Activated gamma-delta T cell treated with Interleukin-2 at 50 U/mL for 16 hours (primary cell): ENCODE measurements at regions not wholly inside any gene's neighbourhood (a gene's known extent, or its start where the extent isn't known, plus 50 kb on each side); places are given as distances from the start of the nearest gene placed in this dataset.
"Not testable (repeated sequence)": the region's sequence is repeated elsewhere in the genome, so short reads cannot be mapped to it uniquely, and the experiment has no call there.

Experiments
- DNase-seq: peaks from one replicate; pipeline ENCODE4 v3.0.0-alpha.2; 2020

DNA sequence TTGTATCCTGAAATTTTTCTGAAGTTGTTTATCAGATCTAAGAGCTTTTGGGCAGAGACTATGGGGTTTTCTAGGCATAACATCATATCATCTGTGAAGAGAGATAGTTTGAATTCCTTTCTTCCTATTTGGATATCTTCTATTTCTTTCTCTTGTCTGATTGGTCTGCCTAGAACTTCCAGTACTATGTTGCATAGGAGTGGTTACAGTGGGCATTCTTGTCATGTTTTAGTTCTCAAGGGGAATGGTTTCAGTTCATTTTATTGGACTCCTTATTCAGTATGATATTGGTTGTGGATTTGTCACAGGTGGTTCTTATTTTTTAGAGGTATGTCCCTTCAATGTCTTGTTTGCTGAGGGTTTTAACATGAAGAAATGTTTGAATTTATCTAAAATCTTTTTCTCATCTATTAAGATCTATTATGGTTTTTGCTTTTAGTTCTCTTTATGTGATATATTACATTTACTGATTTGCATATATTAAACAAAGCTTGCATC, 286.6 kb upstream of the C1QTNF3 start:
- not testable (repeated sequence) for DNase-seq

DNA sequence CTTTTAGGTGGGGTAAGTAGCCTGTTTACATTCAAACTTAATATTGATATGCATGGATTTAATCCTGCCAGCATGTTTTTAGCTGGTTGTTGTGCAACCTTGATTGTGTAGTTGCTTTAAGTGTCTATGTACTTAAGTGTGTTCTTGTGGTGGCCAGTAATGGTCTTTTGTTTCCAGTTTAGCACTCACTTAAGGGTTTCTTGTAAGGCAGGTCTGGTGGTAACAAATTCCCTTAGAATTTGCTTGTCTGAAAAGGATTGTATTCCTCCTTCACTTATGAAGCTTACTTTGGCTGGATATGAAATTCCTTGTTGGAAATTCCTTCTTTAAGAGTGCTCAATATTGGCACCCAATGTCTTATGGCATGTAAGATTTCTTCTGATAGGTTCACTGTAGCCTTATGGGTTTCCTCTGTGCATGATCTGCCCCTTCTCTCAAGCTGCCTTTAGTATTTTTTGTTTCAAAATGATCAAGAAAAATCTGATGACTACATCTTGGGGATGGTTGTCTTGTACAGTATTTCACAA, 289.0 kb upstream of the C1QTNF3 start:
- DNase-seq: not testable (repeated sequence)

DNA sequence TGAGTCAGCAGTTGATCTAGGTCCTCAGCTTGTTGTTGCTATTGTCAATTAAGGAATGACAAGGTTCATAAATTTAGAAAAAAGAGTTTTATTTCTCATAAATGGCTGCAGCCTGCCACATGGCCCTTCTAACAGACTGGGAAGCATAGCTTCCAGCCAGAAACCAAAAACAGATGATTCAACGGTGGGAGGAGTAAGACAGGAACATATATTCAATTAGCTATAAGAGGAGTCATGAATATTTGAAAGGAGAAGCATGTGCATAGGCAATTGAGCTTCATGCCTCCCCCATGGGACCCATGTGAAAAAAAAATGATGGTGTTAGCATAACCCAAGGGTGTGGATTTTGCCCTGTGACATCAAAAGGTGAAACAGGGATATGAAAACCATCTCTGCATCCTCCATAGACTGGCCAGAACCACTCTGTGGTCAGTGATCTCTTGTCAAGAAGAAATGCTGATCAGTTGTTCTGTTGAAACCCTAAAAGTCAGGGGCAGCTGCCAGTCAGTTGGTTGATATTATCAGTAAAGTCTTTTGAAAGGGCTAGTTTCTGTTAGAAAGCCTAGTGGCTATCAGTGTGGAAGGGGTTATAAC, 296.5 kb upstream of the C1QTNF3 start:
- not testable (repeated sequence) for DNase-seq

DNA sequence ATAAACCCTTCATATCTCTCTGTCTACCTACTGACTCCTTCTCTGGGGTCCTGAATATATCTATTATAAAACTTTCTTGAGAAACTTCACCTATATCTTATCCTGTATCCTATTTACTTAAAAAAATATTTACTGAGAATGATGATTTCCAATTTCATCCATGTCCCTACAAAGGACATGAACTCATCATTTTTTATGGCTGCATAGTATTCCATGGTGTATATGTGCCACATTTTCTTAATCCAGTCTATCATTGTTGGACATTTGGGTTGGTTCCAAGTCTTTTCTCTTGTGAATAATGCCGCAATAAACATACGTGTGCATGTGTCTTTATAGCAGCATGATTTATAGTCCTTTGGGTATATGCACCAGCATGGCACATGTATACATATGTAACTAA, 301.7 kb upstream of the RAI14 start:
- not testable (repeated sequence) for DNase-seq

DNA sequence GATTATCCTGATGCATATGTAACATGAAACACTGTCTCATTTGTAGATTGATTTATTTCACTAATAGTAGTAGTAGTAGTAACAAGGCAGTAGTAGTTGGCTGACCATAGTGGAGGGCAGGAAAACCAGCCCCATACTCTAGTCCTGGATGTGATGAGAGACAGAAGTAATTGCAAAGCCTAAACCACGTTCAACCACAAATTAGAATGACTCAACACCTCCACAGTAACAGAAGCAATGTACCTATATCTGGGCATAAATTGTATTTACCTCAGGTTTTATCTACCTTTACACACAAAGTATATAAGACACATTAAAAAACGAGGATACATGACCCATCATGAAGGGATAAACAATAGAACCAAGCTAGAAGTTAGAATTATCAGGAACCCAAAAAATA, 284.7 kb upstream of the RAI14 start:
- DNase-seq: not testable (repeated sequence)

DNA sequence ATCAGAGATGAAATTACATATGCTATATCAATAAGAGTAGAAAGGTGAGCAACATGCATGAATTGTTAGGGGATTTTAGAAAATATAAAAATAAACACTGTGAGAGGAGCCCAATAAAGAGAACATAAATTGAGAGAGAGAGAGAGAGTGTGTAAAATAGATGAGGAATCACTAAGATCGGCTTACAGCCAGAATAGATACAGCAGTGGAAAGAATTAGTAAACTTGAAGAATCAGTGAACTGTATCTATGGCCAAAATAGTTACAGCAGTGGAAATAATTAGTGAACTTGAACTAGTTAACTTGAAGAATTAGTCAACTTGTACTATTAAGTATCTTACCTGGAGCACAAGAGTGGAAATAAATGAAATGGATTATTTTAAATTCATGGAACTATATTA, 284.3 kb upstream of the RAI14 start:
- not testable (repeated sequence) for DNase-seq

DNA sequence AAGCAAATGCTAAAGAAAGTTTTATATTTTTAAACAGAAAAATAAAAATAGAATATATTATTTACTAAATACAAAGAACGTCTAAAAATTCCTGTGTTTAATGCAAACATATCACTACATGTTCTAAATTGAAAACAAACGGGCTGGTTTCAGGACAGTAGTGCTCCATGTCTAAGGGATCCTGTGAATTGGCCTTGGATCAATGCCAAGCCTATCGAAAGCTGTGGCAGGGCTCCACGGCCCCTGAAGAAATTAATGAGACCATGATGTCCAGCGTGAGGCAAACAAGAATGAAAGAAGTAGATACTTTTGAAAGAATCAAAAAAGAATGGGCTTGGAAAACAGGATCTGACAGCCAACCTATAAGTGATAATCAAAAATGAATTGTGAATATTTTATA, 283.4 kb upstream of the RAI14 start:
- DNase-seq: not testable (repeated sequence)

DNA sequence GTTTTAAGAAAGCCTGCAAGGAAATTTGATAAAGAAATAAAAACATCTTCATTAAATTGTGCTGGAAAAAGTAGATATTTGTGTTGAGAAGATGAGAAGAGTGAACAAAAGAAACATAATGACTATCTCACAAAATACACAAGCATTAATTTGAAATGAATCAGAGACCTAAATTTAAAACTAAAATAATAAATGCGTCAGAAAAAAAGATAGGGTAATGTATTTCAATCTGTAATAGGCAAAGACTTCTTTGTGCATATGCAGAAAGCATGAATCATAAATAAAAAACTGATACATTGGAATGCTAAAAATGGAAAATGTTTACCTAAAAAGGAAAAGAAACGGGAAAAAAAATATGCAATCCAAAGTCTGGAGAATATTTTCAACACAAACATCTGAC, 278.5 kb upstream of the RAI14 start:
- DNase-seq: not testable (repeated sequence)

DNA sequence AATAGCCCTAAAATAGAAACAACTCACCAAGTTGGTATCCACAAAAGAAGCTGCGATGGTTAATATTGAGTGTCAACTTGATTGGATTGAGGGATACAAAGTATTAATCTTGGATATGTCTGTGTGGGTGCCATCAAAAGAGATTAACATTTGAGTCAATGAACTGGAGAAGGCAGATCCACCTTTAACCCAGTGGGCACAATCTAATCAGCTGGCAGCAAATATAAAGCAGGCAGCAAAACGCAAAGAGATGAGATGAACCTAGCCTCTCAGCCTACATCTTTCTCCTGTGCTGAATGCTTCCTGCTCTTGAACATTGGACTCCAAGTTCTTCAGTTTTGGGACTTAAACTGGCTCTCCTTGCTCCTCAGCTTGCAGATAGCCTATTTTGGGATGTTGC, 277.6 kb upstream of the RAI14 start:
- DNase-seq: not testable (repeated sequence)

DNA sequence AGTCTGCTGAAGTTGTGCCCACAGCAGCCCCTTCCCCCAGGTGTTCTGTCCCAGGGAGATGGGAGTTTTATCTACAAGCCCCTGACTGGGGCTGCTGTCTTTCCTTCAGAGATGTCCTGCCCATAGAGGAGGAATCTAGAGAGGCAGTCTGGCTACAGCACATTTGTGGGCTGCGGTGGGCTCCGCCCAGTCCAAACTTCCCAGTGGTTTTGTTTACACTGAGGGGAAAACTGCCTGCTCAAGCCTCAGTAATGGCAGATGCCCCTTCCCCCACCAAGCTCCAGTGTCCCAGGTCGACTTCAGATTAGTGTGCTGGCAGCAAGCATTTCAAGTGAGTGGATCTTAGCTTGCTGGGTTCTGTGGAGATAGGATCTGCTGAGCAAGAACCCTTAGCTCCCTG, 267.4 kb upstream of the RAI14 start:
- DNase-seq: not testable (repeated sequence)

DNA sequence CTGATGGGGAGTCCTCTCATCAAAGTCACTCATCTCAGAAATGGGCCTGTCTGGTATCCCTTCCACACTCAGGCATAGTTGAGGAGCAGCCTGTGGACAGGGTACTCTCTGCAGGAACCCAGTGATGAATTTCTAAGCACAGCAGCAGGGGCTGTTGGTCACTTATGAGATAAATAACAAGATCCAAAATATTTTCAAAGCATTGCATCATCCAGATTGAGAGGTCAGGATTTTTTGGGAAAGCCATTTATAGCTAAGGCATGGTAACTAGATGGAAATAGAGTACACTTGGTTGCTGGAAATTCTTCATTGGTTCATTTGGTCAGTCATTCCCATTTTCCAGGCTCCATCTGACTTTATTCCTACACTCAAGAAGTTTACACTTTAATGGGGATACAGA, 246.8 kb upstream of the RAI14 start:
- DNase-seq: no peak

DNA sequence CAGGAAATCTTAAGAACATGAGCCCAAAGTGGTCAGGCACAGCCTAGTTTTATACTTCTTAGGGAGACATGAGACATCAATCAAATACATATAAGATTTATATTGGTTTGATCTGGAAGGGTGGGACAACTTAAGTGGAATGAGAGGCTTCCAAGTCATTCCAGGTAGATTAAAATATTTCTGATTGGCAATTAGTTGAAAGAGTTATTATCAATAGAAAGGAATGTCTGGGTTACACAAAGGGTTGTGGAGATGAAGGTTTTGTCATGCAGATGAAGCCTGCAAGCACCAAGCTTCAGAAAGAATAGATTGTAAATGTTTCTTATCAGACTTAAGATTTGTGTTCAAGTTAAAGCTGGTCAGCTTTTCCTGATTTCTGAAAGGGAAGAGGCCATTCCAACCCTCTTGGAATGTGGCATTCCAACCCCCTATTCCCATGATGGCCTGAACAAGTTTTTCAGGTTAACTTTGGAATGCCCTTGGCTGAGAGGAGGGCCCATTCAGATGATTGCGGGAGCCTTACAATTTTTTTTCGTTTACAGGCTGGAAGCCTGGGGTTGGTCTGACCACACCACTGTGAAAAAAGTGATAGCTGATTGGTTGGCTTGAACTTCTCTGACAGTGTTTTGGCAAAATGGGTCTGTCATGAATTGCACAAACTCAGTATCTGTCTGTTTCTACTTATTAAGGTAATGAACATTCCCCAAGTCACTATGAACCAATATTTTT, 245.6 kb upstream of the RAI14 start:
- DNase-seq: no peak

DNA sequence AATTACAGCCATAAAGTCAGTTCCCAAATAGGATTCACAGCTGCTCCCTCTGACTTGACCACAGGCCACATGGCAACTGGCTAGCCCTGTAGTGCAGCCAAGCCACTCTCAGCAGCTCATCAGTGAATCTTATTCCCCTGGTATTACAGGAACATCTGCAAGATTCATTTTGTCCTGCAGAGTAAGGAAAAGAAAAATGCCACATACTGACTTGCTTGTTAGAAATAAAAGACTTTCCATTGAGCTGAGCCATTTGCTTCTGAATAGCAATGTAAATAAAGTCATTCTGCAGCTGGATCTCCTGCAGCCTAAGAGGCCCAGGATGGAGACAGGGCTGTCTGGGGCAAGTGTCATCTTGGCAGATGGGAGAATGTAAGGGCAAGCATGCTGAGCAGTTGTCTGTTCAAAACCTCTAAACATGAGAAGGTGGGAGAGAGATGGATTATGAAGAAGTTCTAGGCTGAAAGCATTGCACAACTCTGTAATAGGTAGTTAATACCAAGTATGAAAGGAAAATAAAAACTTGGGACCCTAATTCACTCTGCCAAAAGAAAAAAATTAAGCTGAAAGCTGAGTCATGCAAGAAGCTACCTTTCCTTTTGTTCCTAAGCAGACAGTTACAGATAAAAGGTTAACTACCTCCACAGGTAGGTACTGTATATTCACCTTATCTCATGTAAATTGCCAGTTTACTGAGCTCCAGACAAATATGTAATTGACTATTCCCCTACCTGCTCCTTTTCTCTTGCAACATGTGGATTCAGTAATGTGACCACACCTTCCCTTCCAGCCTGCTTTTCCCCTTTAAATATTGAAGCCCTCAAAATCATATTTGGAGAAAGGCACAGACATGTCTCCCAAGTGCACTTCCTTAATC, 244.4 kb upstream of the RAI14 start:
- DNase-seq: no peak

DNA sequence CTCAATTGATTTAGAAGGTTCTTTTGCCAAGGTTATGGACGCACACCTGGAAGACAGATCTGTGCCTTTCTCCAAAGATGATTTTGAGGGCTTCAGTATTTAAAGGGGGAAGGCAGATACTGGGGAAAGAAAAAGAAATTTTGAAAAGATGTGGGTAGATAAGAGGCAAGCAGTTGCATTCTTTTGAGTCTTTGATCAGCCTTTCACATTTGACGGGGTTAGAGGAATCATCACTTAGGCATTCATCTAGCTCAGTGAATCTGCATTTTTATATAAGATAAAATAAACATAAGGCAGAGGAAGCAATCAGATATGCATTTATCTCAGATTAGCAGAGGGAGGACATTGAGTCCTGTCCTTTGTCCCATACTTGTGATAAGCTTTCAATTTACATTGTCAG, 243.4 kb upstream of the RAI14 start:
- no peak for DNase-seq

DNA sequence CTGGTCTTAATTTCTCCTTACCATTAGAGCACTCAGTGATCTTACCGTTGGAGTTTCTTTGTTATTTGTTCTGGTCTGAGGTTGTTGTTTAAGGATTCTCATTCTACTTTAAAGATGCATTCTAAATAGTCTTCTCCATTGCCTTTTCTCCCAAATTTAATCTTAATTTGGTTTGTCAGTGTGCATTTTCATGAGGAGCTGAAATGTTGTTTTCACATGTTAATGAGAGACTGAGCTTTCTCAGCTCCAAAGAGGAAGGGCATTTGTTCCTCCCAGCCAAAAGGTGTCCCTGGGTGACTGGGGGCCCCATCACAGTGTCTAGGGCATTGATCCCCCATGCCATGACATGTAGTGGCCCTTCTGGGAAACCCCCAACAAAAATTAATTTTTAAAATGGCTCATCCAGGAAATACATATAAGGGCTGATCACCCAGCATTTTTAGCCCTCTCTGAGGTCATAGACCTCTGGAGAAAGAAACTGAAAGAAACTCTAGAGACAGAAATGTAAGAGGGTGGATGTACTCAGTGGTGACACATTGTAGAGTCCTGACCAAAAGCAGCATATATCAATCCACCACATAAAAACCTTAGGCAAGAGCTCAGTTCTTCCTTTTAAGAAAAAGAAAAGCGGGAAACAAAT, 240.4 kb upstream of the RAI14 start:
- DNase-seq: no peak

DNA sequence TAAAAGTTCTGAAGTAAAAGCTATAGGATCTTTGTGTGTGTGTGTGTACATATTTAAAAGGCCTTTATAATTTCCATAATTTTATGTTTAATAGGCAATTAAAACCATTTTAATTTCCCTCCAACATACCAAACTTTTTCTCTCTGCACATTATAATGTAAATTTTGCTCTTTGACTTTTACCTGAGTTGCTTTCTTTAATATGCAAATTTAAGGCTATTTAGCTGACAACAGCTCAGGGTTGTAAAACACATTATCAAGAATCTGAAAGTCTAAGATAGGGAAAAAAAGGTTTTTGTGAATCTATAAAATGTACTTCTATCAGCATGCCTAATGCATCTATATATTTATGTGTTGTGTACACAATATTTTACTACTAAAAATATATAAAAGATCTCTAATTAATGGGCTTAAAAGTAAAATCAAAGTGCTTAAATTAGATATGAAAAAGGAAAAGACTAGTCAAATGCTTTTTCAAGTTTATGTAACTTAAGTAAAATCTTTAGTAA, 239.6 kb upstream of the RAI14 start:
- no peak for DNase-seq

DNA sequence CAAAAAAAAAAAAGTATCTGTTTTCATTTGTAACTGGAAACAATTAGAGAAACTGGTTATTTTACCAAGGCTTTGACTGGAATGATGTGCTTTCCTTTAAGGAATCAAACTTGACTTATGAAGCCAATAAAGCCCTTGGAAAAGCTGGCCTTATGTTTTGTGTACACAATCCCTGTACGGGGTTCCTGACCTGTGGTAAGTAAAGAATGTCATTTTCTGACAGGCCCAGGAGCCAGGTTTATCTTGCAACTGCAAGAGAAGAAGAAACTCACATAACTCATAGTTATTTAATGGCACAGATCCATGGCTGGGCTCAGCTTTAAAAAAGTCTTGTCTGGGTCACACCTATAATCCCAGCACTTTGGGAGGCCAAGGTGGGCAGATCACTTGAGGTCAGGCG, 235.9 kb upstream of the RAI14 start:
- DNase-seq: not testable (repeated sequence)

DNA sequence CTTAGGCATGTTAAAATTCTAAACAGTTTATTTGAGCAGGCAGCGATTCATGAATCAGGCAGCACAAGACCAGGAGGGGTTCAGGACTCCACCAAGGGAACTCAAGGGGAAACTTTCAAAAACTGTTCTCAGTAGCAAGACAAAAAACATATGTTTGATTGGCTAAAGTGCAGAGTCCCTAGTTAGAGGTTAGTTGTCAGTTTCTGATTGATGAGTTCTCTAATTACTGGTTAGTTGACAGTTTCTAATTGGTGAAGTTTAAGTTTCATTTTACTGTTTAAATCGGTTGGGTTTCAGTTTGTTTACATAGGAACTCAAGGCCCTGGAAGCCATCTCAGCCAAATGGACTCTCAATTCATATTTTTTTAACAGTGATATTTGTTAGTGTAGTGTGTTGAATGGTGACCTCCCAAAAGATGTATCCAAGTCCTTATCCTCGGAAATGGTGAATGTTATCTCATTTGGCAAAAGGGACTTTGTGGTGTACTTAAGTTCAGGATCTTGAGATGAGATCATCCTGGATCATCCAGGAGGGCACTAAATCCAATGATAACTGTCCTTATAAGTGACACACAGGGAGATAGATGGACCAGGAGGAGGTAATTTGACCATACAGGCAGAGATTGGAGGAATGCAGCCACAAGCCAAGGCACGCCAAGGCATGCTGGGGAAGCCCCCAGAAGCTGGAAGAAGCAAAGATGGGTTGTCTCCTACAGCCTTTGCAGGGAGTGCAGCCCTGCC, 219.2 kb upstream of the RAI14 start:
- no peak for DNase-seq

DNA sequence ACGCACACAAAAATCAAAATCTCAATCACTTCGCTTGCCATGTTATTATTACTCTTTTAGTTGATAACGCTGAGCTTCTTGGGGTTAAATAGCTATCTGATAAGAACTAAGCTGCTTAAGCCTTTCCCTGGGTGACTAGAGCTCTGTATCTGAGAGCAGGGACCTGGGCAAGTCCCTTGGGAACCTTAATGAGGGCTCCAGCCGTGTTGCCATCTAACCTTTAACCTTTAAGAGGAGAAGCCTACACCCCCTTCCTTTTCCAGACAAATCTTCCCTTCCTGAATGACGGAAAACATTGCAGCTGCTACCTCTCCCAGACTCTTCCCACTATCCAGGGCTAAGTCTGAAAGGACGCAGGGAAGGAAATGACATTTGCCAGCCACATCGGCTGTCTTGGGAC, 216.5 kb upstream of the RAI14 start:
- no peak for DNase-seq

DNA sequence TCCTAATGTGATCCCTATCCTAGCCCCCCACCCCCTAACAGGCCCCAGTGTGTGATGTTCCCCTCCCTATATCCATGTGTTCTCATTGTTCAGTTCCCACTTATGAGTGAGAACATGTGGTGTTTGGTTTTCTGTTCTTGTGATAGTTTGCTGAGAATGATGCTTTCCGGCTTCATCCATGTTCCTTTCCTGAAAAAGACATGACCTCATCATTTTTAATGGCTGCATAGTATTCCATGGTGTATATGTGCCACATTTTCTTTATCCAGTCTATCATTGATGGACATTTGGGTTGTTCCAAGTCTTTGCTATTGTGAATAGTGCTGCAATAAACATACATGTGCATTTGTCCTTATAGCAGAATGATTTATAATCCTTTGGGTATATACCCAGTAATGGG, 214.4 kb upstream of the RAI14 start:
- not testable (repeated sequence) for DNase-seq

DNA sequence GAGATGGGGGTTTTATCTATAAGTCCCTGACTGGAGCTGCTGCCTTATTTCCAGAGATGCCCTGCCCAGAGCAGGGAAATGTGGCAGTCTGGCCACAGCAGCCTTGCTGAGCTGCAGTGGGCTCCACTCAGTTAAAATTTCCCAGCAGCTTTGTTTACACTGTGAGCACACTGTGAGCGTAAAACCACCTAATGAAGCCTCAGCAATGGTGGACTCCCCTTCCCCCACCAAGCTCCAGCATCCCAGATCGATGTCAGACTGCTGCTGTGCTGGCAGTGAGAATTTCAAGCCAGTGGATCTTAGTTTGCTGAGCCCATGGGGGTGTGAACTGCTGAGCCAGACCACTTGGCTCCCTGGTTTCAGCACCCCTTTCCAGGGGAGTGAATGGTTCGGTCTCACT, 208.7 kb upstream of the RAI14 start:
- no peak for DNase-seq

DNA sequence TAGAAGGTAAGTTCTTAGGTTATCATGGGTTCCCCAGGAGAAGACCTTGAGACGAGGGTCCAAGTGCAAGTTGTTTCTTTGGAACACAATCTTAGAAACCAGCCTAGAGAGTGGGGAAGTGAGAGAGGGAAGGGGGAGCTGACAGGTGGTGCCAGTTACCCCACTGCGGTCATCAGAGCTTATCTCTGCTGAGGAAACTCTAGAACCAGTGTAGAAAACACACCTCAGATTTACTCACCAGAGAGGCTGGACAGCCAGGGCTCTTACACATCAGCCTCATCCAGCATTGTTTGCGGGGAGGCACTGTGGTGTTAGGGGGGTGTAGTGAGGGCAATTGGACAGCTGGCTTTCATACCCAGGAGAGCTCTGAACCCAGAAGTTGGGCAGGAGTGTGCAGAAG, 206.5 kb upstream of the RAI14 start:
- DNase-seq: no peak
